ENCODE measurements at regions not wholly inside any gene's neighbourhood (a gene's known extent, or its start where the extent isn't known, plus 50 kb on each side); places are given as distances from the start of the nearest gene placed in this dataset.

- no peak for ATAC-seq (ENCODE audit: low read depth)
- H3K27ac Mint-ChIP-seq: no peak overlapping the region
- no peak for TF ChIP-seq CTCF (IDR thresholded peaks at IDR 0.05)
- TF ChIP-seq EZH2 (IDR thresholded peaks at IDR 0.05; ENCODE audit: borderline replicate concordance, insufficient read depth, low read depth, low read length, poor library complexity, severe bottlenecking): no peak
- Histone ChIP-seq H3K27me3 (replicated peaks in 1 of 4; ENCODE audit: control extremely low read depth in 1 of 4, control insufficient read depth in 3 of 4, insufficient read depth in 4 of 4, low read length in 3 of 4) (no peaks in the 10 kb centered on the region), H3K9me3 (ENCODE audit: control extremely low read depth in 1 of 3, control insufficient read depth in 2 of 3, insufficient read depth in 1 of 3, low read length in 2 of 3) (no peaks in the 10 kb centered on the region), H4K20me1 (ENCODE audit: control insufficient read depth, insufficient read depth, low read length, poor library complexity, severe bottlenecking) (no peaks in the 10 kb centered on the region), H3K36me3 (replicated peaks in 1 of 2; ENCODE audit: control extremely low read depth in 1 of 2, control insufficient read depth in 1 of 2, extremely low read depth in 1 of 2, insufficient read depth in 2 of 2, low read length in 1 of 2) (no peaks in the 10 kb centered on the region), H3K4me3 (ENCODE audit: control extremely low read depth in 1 of 5, extremely low read depth in 1 of 5, insufficient read depth in 1 of 5, low read depth in 2 of 5, low read length in 4 of 5) (no peak overlapping the region), H3K79me2 (ENCODE audit: control insufficient read depth, insufficient read depth, low read length) (no peaks in the 10 kb centered on the region), H3K4me1 (ENCODE audit: control insufficient read depth in 2 of 2, insufficient read depth in 2 of 2, low read length in 2 of 2) (no peaks in the 10 kb centered on the region), H3K27ac (ENCODE audit: low read length in 2 of 2) (no peak overlapping the region), H3K4me2 (replicated peaks; ENCODE audit: low read depth, low read length, poor library complexity, severe bottlenecking) (no peak overlapping the region), H2AFZ (ENCODE audit: insufficient read depth, low read depth, low read length, poor library complexity, severe bottlenecking) (no peak overlapping the region), H3K9ac (ENCODE audit: low read length) (no peak overlapping the region)
- H3K4me1 Mint-ChIP-seq: no peaks in the 10 kb centered on the region
- H3K27me3 Mint-ChIP-seq: no peaks in the 10 kb centered on the region
- intact Hi-C loops (cut with micrococcal nuclease): no loop called here
- POLR2A ChIA-PET: no interaction called here
- H3K9me3 Mint-ChIP-seq (ENCODE audit: insufficient read depth): no peaks in the 10 kb centered on the region
- no peak for DNase-seq
- CTCF ChIA-PET: no interaction called here
- no peak overlapping the region for H3K4me3 Mint-ChIP-seq
These were observed 378.4 kb downstream of the RPRM start for GRCh38 chr2:153100151-153100550.

DNA sequence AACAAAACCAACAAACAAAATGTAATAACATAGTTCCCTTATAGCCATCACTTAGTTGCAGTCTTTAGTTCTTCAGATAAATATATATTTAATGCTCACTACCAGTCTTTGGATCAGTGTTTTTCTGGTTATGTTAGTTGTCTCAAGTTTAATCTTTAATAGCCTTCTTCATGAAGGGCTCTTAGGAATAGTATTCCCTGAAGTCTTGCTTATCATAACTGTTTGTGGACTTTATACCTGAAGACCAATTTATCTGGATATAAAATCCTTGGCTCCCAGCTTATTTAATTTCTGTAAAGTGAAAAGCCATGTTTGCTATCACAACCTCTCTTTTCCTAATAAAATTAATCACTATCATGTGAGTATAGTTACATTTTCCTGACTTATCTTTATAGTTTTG lies 379.7 kb downstream of the ARL6IP6 start:
- Histone ChIP-seq H3K27ac (ENCODE audit: low read length in 2 of 2) (no peak overlapping the region), H4K20me1 (ENCODE audit: control insufficient read depth, insufficient read depth, low read length, poor library complexity, severe bottlenecking) (no peaks in the 10 kb centered on the region), H2AFZ (ENCODE audit: insufficient read depth, low read depth, low read length, poor library complexity, severe bottlenecking) (no peak overlapping the region), H3K79me2 (ENCODE audit: control insufficient read depth, insufficient read depth, low read length) (no peaks in the 10 kb centered on the region), H3K4me1 (ENCODE audit: control insufficient read depth in 2 of 2, insufficient read depth in 2 of 2, low read length in 2 of 2) (no peaks in the 10 kb centered on the region), H3K9me3 (ENCODE audit: control extremely low read depth in 1 of 3, control insufficient read depth in 2 of 3, insufficient read depth in 1 of 3, low read length in 2 of 3) (no peaks in the 10 kb centered on the region), H3K9ac (ENCODE audit: low read length) (no peak overlapping the region), H3K27me3 (replicated peaks in 1 of 4; ENCODE audit: control extremely low read depth in 1 of 4, control insufficient read depth in 3 of 4, insufficient read depth in 4 of 4, low read length in 3 of 4) (no peaks in the 10 kb centered on the region), H3K4me2 (replicated peaks; ENCODE audit: low read depth, low read length, poor library complexity, severe bottlenecking) (no peak overlapping the region), H3K36me3 (replicated peaks in 1 of 2; ENCODE audit: control extremely low read depth in 1 of 2, control insufficient read depth in 1 of 2, extremely low read depth in 1 of 2, insufficient read depth in 2 of 2, low read length in 1 of 2) (no peaks in the 10 kb centered on the region), H3K4me3 (ENCODE audit: control extremely low read depth in 1 of 5, extremely low read depth in 1 of 5, insufficient read depth in 1 of 5, low read depth in 2 of 5, low read length in 4 of 5) (no peak overlapping the region)
- H3K4me3 Mint-ChIP-seq: no peak overlapping the region
- ChIA-PET CTCF (no interaction called here), POLR2A (no interaction called here)
- H3K27me3 Mint-ChIP-seq: no peaks in the 10 kb centered on the region
- H3K9me3 Mint-ChIP-seq (ENCODE audit: insufficient read depth): no peaks in the 10 kb centered on the region
- DNase-seq: no peak
- no peak for ATAC-seq (ENCODE audit: low read depth)
- intact Hi-C loops (cut with micrococcal nuclease): no loop called here
- TF ChIP-seq CTCF (IDR thresholded peaks at IDR 0.05) (no peak), EZH2 (IDR thresholded peaks at IDR 0.05; ENCODE audit: borderline replicate concordance, insufficient read depth, low read depth, low read length, poor library complexity, severe bottlenecking) (no peak)
- H3K27ac Mint-ChIP-seq: no peak overlapping the region
- H3K4me1 Mint-ChIP-seq: no peaks in the 10 kb centered on the region
